H1 (cell line): ENCODE measurements at regions not wholly inside any gene's neighbourhood (a gene's known extent, or its start where the extent isn't known, plus 50 kb on each side); places are given as distances from the start of the nearest gene placed in this dataset.

Experiments
- CTCF ChIA-PET: fragments of 300-600 bp; sonication (Branson Sonifier 250); formaldehyde crosslinking; loops from one replicate; lab custom pipeline; 2021; ENCODE audit not compliant: partially characterized antibody; lab: Charles Lee
- POLR2A ChIA-PET: fragments of 300-600 bp; sonication (Branson Sonifier 250); formaldehyde crosslinking; loops from one replicate; lab custom pipeline; 2021; ENCODE audit warnings: inconsistent platforms; ENCODE audit not compliant: partially characterized antibody; lab: Charles Lee
- DNase-seq, 2 experiments: peaks; one replicate each; pipeline versions ENCODE4 v3.0.0 to v3.0.0-alpha.2; 2010 to 2022; ENCODE audit warnings: low spot score in 2 of 2, low read depth in 1 of 2, mixed read lengths in 1 of 2
- FAIRE-seq: peaks from 2 replicates; lab custom pipeline; 2011; peaks lifted over from hg19 to GRCh38; lab: Jason Lieb, UNC
- H2AFZ ChIP-seq: 2 replicates; pipeline ENCODE4 v1.8.1; 2012; ENCODE audit warnings: low read length, inconsistent platforms
- H2AK5ac ChIP-seq: 2 replicates; pipeline ENCODE4 v1.6.1; 2013; ENCODE audit warnings: low read depth, low read length
- H2BK120ac ChIP-seq: replicated peaks from 2 replicates; pipeline ENCODE3; 2013; ENCODE audit warnings: low read depth, low read length, inconsistent platforms
- H2BK12ac ChIP-seq: 2 replicates; pipeline ENCODE4 v1.6.1; 2013; ENCODE audit warnings: low read depth, low read length
- H2BK15ac ChIP-seq: 2 replicates; pipeline ENCODE4 v1.6.1; 2013; ENCODE audit warnings: low read length
- H2BK20ac ChIP-seq: 2 replicates; pipeline ENCODE4 v1.6.1; 2013; ENCODE audit warnings: low read length
- H2BK5ac ChIP-seq: 2 replicates; pipeline ENCODE4 v1.6.1; 2013; ENCODE audit warnings: low read depth, low read length
- H3K14ac ChIP-seq: 2 replicates; pipeline ENCODE4 v1.6.1; 2013; ENCODE audit warnings: inconsistent platforms; ENCODE audit not compliant: insufficient read length
- H3K18ac ChIP-seq: 2 replicates; pipeline ENCODE4 v1.6.1; 2013; ENCODE audit warnings: low read length; ENCODE audit errors: extremely low read depth
- H3K23ac ChIP-seq: 2 replicates; pipeline ENCODE4 v1.6.1; 2013; ENCODE audit warnings: inconsistent platforms; ENCODE audit not compliant: insufficient read length
- H3K23me2 ChIP-seq: 2 replicates; pipeline ENCODE4 v1.6.1; 2013; ENCODE audit warnings: low read depth, low read length
- H3K27ac ChIP-seq: 2 replicates; pipeline ENCODE4 v1.6.1; 2011; ENCODE audit warnings: low read depth, low read length, inconsistent platforms
- H3K27me3 ChIP-seq, 4 experiments: replicated peaks in 1 of 4; 1 replicate in 1 of 4; 2 replicates in 3 of 4; pipeline versions ENCODE4 v1.6.1 to v1.8.1; 2011 to 2013; ENCODE audit warnings: low read length in 3 of 4, mild to moderate bottlenecking in 3 of 4, inconsistent platforms in 2 of 4, mixed read lengths in 2 of 4, moderate library complexity in 1 of 4; ENCODE audit not compliant: control insufficient read depth in 3 of 4, insufficient read depth in 3 of 4; ENCODE audit errors: extremely low read depth in 1 of 4
- H3K36me3 ChIP-seq, 4 experiments: 2 replicates each; pipeline versions ENCODE4 v1.6.1 to v1.8.1; 2011 to 2013; ENCODE audit warnings: mild to moderate bottlenecking in 4 of 4, low read length in 3 of 4, moderate library complexity in 2 of 4, control low read depth in 1 of 4, inconsistent platforms in 1 of 4; ENCODE audit not compliant: insufficient read depth in 4 of 4, control insufficient read depth in 2 of 4
- H3K4ac ChIP-seq: replicated peaks from 2 replicates; pipeline ENCODE3; 2013; ENCODE audit warnings: low read length, low read depth, mixed read lengths, inconsistent platforms; ENCODE audit not compliant: insufficient read length
- H3K4me1 ChIP-seq, 4 experiments: replicated peaks in 1 of 4; 1 replicate in 1 of 4; 2 replicates in 3 of 4; pipeline versions ENCODE4 v1.6.1 to v1.8.1; 2011 to 2013; ENCODE audit warnings: low read length in 3 of 4, inconsistent platforms in 2 of 4, mixed read lengths in 1 of 4; ENCODE audit not compliant: insufficient read depth in 4 of 4, control insufficient read depth in 3 of 4
- H3K4me2 ChIP-seq, 2 experiments: 2 replicates each; pipeline versions ENCODE4 v1.6.1 to v1.8.1; 2011 to 2013; ENCODE audit warnings: low read depth in 2 of 2, low read length in 2 of 2, control low read depth in 1 of 2, inconsistent platforms in 1 of 2, mild to moderate bottlenecking in 1 of 2; ENCODE audit not compliant: insufficient read depth in 1 of 2
- H3K4me3 ChIP-seq, 4 experiments: fragments of 200-600, 300-600 bp in 1 of 4; sonication (generic), shearing (Covaris generic), sonication (Bioruptor Twin) in 1 of 4; 2 replicates each; pipeline versions ENCODE4 v1.5.1 to v1.8.1; 2011 to 2016; ENCODE audit warnings: low read length in 4 of 4, low read depth in 3 of 4, control low read depth in 2 of 4, inconsistent platforms in 2 of 4, mild to moderate bottlenecking in 2 of 4, mixed read lengths in 1 of 4, moderate library complexity in 1 of 4; ENCODE audit not compliant: insufficient read depth in 2 of 4; ENCODE audit errors: extremely low read depth in 1 of 4
- H3K56ac ChIP-seq: replicated peaks from 2 replicates; pipeline ENCODE3; 2013; ENCODE audit warnings: low read depth, mild to moderate bottlenecking, mixed read lengths, low read length, inconsistent platforms; ENCODE audit not compliant: insufficient read length
- H3K79me1 ChIP-seq: 2 replicates; pipeline ENCODE4 v1.6.1; 2013; ENCODE audit warnings: low read depth, low read length, control low read depth
- H3K79me2 ChIP-seq, 2 experiments: 2 replicates each; pipeline versions ENCODE4 v1.6.1 to v1.8.1; 2012 to 2013; ENCODE audit warnings: low read length in 2 of 2, mild to moderate bottlenecking in 2 of 2, inconsistent platforms in 1 of 2; ENCODE audit not compliant: insufficient read depth in 2 of 2, control insufficient read depth in 1 of 2
- H3K9ac ChIP-seq, 4 experiments: replicated peaks in 1 of 4; 1 replicate in 1 of 4; 2 replicates in 3 of 4; pipeline versions ENCODE4 v1.6.1 to v1.8.1; 2011 to 2013; ENCODE audit warnings: low read depth in 3 of 4, low read length in 3 of 4, control low read depth in 2 of 4, mild to moderate bottlenecking in 2 of 4, moderate library complexity in 2 of 4, inconsistent platforms in 1 of 4; ENCODE audit errors: extremely low read depth in 1 of 4
- H3K9me3 ChIP-seq, 2 experiments: 2 replicates each; pipeline versions ENCODE4 v1.6.1 to v1.8.1; 2012 to 2013; ENCODE audit warnings: mild to moderate bottlenecking in 2 of 2, moderate library complexity in 2 of 2, control low read depth in 1 of 2, inconsistent platforms in 1 of 2, low read depth in 1 of 2, low read length in 1 of 2, mixed read lengths in 1 of 2; ENCODE audit not compliant: insufficient read depth in 2 of 2
- H4K20me1 ChIP-seq, 2 experiments: replicated peaks in 1 of 2; 2 replicates each; pipeline versions ENCODE3 to v1.8.1; 2011 to 2013; ENCODE audit warnings: inconsistent platforms in 2 of 2, low read length in 2 of 2, mild to moderate bottlenecking in 1 of 2; ENCODE audit not compliant: insufficient read depth in 2 of 2, control insufficient read depth in 1 of 2
- H4K5ac ChIP-seq: 2 replicates; pipeline ENCODE4 v1.6.1; 2013; ENCODE audit warnings: low read length, low read depth, mixed read lengths, inconsistent platforms; ENCODE audit not compliant: insufficient read length
- H4K8ac ChIP-seq: 2 replicates; pipeline ENCODE4 v1.8.0; 2013; ENCODE audit warnings: mild to moderate bottlenecking, moderate library complexity, low read length, inconsistent platforms; ENCODE audit not compliant: insufficient read depth; ENCODE audit errors: extremely low read depth
- H4K91ac ChIP-seq: replicated peaks from 2 replicates; pipeline ENCODE3; 2013; ENCODE audit warnings: low read length, mixed read lengths, inconsistent platforms; ENCODE audit not compliant: insufficient read length
- ASH2L ChIP-seq: fragments of 200-600, 300-600 bp; sonication (generic); IDR thresholded peaks from one replicate; pipeline ENCODE4 v1.7.1; 2017; ENCODE audit warnings: low read length
- MAFK ChIP-seq: IDR thresholded peaks from 2 replicates; pipeline ENCODE4 v1.6.1; 2012; ENCODE audit warnings: low read depth, mild to moderate bottlenecking, improper control_type of control experiment, low read length
- ZNF274 ChIP-seq: IDR thresholded peaks from 2 replicates; pipeline ENCODE4 v1.7.0; 2012; ENCODE audit warnings: low read length, borderline replicate concordance; ENCODE audit errors: extremely low read depth
- WGBS, 2 experiments: shearing (Covaris generic) in 1 of 2; methylation state at CpG; one replicate each; pipeline versions ENCODE4 v1.1.6 to v1.1.7; 2013 to 2015; ENCODE audit warnings: low lambda C conversion rate in 2 of 2, mixed read lengths in 2 of 2, inconsistent platforms in 1 of 2, low coverage in 1 of 2, missing lambda C conversion rate in 1 of 2; ENCODE audit not compliant: insufficient replicate concordance in 2 of 2, insufficient coverage in 1 of 2, insufficient read length in 1 of 2; ENCODE audit errors: extremely low coverage in 1 of 2, missing lambda C conversion rate in 1 of 2; 5-methylcytosine and 5-hydroxymethylcytosine counted together

- Histone ChIP-seq H2BK120ac (no peak overlapping the region), H2BK12ac (no peak overlapping the region), H3K36me3 (no peaks in the 10 kb centered on the region), H3K27ac (no peak overlapping the region), H4K91ac (no peak overlapping the region), H3K9me3 (peaks cover 0 to 3% of the 10 kb centered on the region in 2 experiments; a peak in 1 of 4 replicates), H3K4ac (no peak overlapping the region), H2AFZ (no peak overlapping the region), H2BK5ac (no peak overlapping the region), H3K23ac (no peak overlapping the region), H2BK15ac (no peak overlapping the region), H3K9ac (no peak overlapping the region), H3K18ac (no peak overlapping the region), H3K4me1 (no peaks in the 10 kb centered on the region), H3K14ac (no peak overlapping the region), H4K20me1 (no peaks in the 10 kb centered on the region), H3K79me1 (no peaks in the 10 kb centered on the region), H2AK5ac (no peak overlapping the region), H3K56ac (no peak overlapping the region), H3K27me3 (no peaks in the 10 kb centered on the region), H4K5ac (no peak overlapping the region), H2BK20ac (no peak overlapping the region), H4K8ac (no peak overlapping the region), H3K23me2 (no peaks in the 10 kb centered on the region), H3K79me2 (no peaks in the 10 kb centered on the region), H3K4me3 (no peak overlapping the region), H3K4me2 (no peak overlapping the region)
- ChIA-PET POLR2A (no interaction called here), CTCF (interaction anchor here (0.9 kb wide), 1 partner anchor 59 kb away, joined by 3 read pairs; no protein-coding TSS in a partner anchor)
- WGBS, 2 experiments: 96% methylated on average over 2 of the region's 2 CpGs; no CpG with 5 or more reads in 1 of the 2 experiments
- TF ChIP-seq ZNF274 (no peak), MAFK (no peak), ASH2L (no peak)
- no peak for FAIRE-seq
- DNase-seq: no peak
Observed at GRCh38 chr5:125913200-125913599, 510.0 kb upstream of the GRAMD2B start.
